NOMO-1 (cell line): ENCODE measurements at regions not wholly inside any gene's neighbourhood (a gene's known extent, or its start where the extent isn't known, plus 50 kb on each side); places are given as distances from the start of the nearest gene placed in this dataset.

Source experiments
- DNase-seq, 2 experiments: peaks; one replicate each; lab custom pipeline; 2025; ENCODE audit not compliant: unreplicated experiment in 2 of 2; lab: John Stamatoyannopoulos, UW

- no peak for DNase-seq
These were observed 79.0 kb upstream of the CPNE8 start for GRCh38 chr12:38984388-38984787.

- no peak for DNase-seq
These were observed 77.8 kb upstream of the CPNE8 start for GRCh38 chr12:38983117-38983571.

GRCh38 chr12:38977132-38977531 is 71.7 kb upstream of the CPNE8 start:
- DNase-seq, result no peak

GRCh38 chr12:38969706-38970105 is 64.3 kb upstream of the CPNE8 start:
- no peak for DNase-seq

GRCh38 chr12:38961683-38962082 is 56.3 kb upstream of the CPNE8 start:
- DNase-seq, result no peak

GRCh38 chr12:38961012-38961411 is 55.6 kb upstream of the CPNE8 start:
- no peak for DNase-seq

- no peak for DNase-seq
These were observed 50.9 kb upstream of the CPNE8 start for GRCh38 chr12:38956337-38956736.
